K562 (cell line): ENCODE measurements at regions not wholly inside any gene's neighbourhood (a gene's known extent, or its start where the extent isn't known, plus 50 kb on each side); places are given as distances from the start of the nearest gene placed in this dataset.

ENCODE experiments used
- ATAC-seq: fragments of 200-7000 bp; cut with Tn5 transposase; 3 replicates; pipeline ENCODE4 v1.9.1; 2020; ENCODE audit warnings: moderate library complexity
- BruUV-seq: library from RNA; stranded (reverse); fragments of 400-500 nt; replicated peaks from 2 replicates; lab custom pipeline; 2021; lab: Mats Ljungman, UMichigan
- CTCF ChIA-PET: fragments of 300-600 bp; formaldehyde crosslinking; extraction: SDS; loops from one replicate; lab custom pipeline; 2021; ENCODE audit warnings: low intra/inter-chr PET ratio; lab: Yijun Ruan, JAX
- POLR2A ChIA-PET: fragments of 300-600, 350-650 bp; sonication (Branson Sonifier 250); formaldehyde crosslinking; extraction: SDS; loops from one replicate; lab custom pipeline; 2021; ENCODE audit warnings: antibody characterized with exemption, inconsistent platforms; lab: Yijun Ruan, JAX
- DNase-seq, 4 experiments: peaks; one replicate each; pipeline versions ENCODE4 v3.0.0 to v3.0.0-alpha.2; 2011 to 2018; ENCODE audit warnings: low spot score in 3 of 4, mixed read lengths in 3 of 4; ENCODE audit errors: extremely low read depth in 1 of 4
- FAIRE-seq: peaks from 2 replicates; lab custom pipeline; 2011; peaks lifted over from hg19 to GRCh38; lab: Jason Lieb, UNC
- H2AFZ ChIP-seq: 2 replicates; pipeline ENCODE4 v1.6.0; 2011; ENCODE audit warnings: low read depth, low read length, control low read depth, inconsistent platforms
- H3K27ac ChIP-seq: fragments of 200-600 bp; 3 replicates; pipeline ENCODE4 v1.8.0; 2011; ENCODE audit warnings: low read depth, mild to moderate bottlenecking, control low read depth, inconsistent platforms, low read length, moderate library complexity, mixed read lengths; ENCODE audit errors: extremely low read depth
- H3K27me3 ChIP-seq, 2 experiments: fragments of 300-600 bp in 1 of 2; 2 replicates in 1 of 2; 3 replicates in 1 of 2; pipeline versions ENCODE4 v1.6.0 to v1.8.0; 2011; ENCODE audit warnings: inconsistent platforms in 2 of 2, low read length in 2 of 2, mild to moderate bottlenecking in 1 of 2, mixed read lengths in 1 of 2, moderate library complexity in 1 of 2; ENCODE audit not compliant: control insufficient read depth in 2 of 2, insufficient read depth in 2 of 2
- H3K36me3 ChIP-seq: fragments of 300-600 bp; 3 replicates; pipeline ENCODE4 v1.8.0; 2011; ENCODE audit warnings: mild to moderate bottlenecking, low read length, inconsistent platforms; ENCODE audit not compliant: control insufficient read depth, insufficient read depth
- H3K4me1 ChIP-seq, 2 experiments: fragments of 200-600 bp in 1 of 2; replicated peaks in 1 of 2; 2 replicates in 1 of 2; 3 replicates in 1 of 2; pipeline versions ENCODE4 v1.5.1 to v1.8.0; 2011; ENCODE audit warnings: inconsistent platforms in 2 of 2, low read length in 2 of 2, mild to moderate bottlenecking in 1 of 2, mixed read lengths in 1 of 2, moderate library complexity in 1 of 2; ENCODE audit not compliant: control insufficient read depth in 2 of 2, insufficient read depth in 2 of 2
- H3K4me2 ChIP-seq: 2 replicates; pipeline ENCODE4 v1.6.1; 2011; ENCODE audit warnings: low read length, control low read depth, inconsistent platforms, mixed read lengths; ENCODE audit not compliant: insufficient read depth
- H3K4me3 ChIP-seq: fragments of 200-600 bp; sonication (generic), shearing (Covaris generic); 2 replicates; pipeline ENCODE4 v1.5.1; 2016; ENCODE audit warnings: control low read depth, inconsistent platforms
- H3K79me2 ChIP-seq: fragments of 200-600 bp; 3 replicates; pipeline ENCODE4 v1.8.0; 2011; ENCODE audit warnings: low read length, inconsistent platforms; ENCODE audit not compliant: control insufficient read depth, insufficient read depth
- H3K9ac ChIP-seq, 2 experiments: 2 replicates each; pipeline versions ENCODE4 v1.6.0 to v1.6.1; 2011; ENCODE audit warnings: low read depth in 2 of 2, low read length in 2 of 2, control low read depth in 1 of 2, inconsistent platforms in 1 of 2, mild to moderate bottlenecking in 1 of 2, mixed read lengths in 1 of 2; ENCODE audit not compliant: insufficient read depth in 1 of 2
- H3K9me1 ChIP-seq: one replicate; pipeline ENCODE4 v1.6.0; 2011; ENCODE audit warnings: inconsistent platforms, mild to moderate bottlenecking, low read length, moderate library complexity; ENCODE audit not compliant: control insufficient read depth, insufficient read depth
- H3K9me3 ChIP-seq: replicated peaks from 2 replicates; pipeline ENCODE4 v1.5.1; 2011; ENCODE audit warnings: low read depth, low read length, inconsistent platforms; ENCODE audit not compliant: control insufficient read depth, insufficient read depth
- H4K20me1 ChIP-seq: replicated peaks from 2 replicates; pipeline ENCODE4 v1.6.1; 2011; ENCODE audit warnings: low read length, inconsistent platforms, mixed read lengths; ENCODE audit not compliant: control insufficient read depth, insufficient read depth
- ATF2 ChIP-seq: sonication (generic); formaldehyde crosslinking; IDR thresholded peaks from 2 replicates; pipeline ENCODE4 v1.8.1; 2022; ENCODE audit warnings: missing genetic modification reagents
- CBFA2T3 ChIP-seq: fragments of 450-650 bp; IDR thresholded peaks from 2 replicates; pipeline ENCODE4 v1.6.1; 2017
- CEBPG ChIP-seq, 3 experiments: fragments of 200-800 bp in 1 of 3; sonication (Bioruptor generic) in 1 of 3; sonication (generic) in 1 of 3; formaldehyde crosslinking in 1 of 3; IDR thresholded peaks in 2 of 3; conservative IDR thresholded peaks in 1 of 3; 2 replicates each; pipeline versions ENCODE4 v1.6.1 to v1.8.0; 2016 to 2022; ENCODE audit warnings: missing compliant biosample characterization in 2 of 3, missing genetic modification characterization in 2 of 3, mild to moderate bottlenecking in 1 of 3, missing genetic modification reagents in 1 of 3
- HOXB6 ChIP-seq: fragments of 250-450 bp; sonication (Bioruptor Pico); IDR thresholded peaks from 2 replicates; pipeline ENCODE4 v1.5.1; 2022; ENCODE audit warnings: mild to moderate bottlenecking, borderline replicate concordance
- MAX ChIP-seq: sonication (generic); formaldehyde crosslinking; IDR thresholded peaks from 2 replicates; pipeline ENCODE4 v1.9.0; 2022; ENCODE audit warnings: mild to moderate bottlenecking, missing genetic modification reagents
- MTF1 ChIP-seq: fragments of 250-450 bp; sonication (Bioruptor Pico); IDR thresholded peaks from 2 replicates; pipeline ENCODE4 v1.9.0; 2021; ENCODE audit warnings: moderate library complexity, mild to moderate bottlenecking, inconsistent platforms, borderline replicate concordance
- NFIX ChIP-seq: fragments of 250-450 bp; sonication (Bioruptor Pico); IDR thresholded peaks from 2 replicates; pipeline ENCODE4 v1.4.0; 2020; ENCODE audit warnings: low read depth, mild to moderate bottlenecking, moderate library complexity
- TSC22D4 ChIP-seq: fragments of 450-650 bp; IDR thresholded peaks from 2 replicates; pipeline ENCODE4 v1.6.1; 2016; ENCODE audit warnings: missing genetic modification characterization, missing biosample characterization, control low read depth
- ZFP91 ChIP-seq: sonication (generic); formaldehyde crosslinking; IDR thresholded peaks from 2 replicates; pipeline ENCODE4 v1.8.0; 2022; ENCODE audit warnings: mild to moderate bottlenecking, missing genetic modification reagents
- ZNF551 ChIP-seq: fragments of 250-450 bp; sonication (Bioruptor Pico); IDR thresholded peaks from 2 replicates; pipeline ENCODE4 v1.5.0; 2021; ENCODE audit warnings: mild to moderate bottlenecking, moderate library complexity
- ZNF764 ChIP-seq: fragments of 250-450 bp; sonication (Bioruptor Pico); IDR thresholded peaks from 2 replicates; pipeline ENCODE4 v1.4.0; 2020; ENCODE audit warnings: low read depth, mild to moderate bottlenecking, moderate library complexity
- WGBS: fragments of 100-300 bp; shearing (Covaris generic); methylation state at CpG from one replicate; pipeline ENCODE4 v1.1.6; 2016; ENCODE audit warnings: low coverage, mixed read lengths; ENCODE audit not compliant: insufficient coverage; ENCODE audit errors: missing lambda C conversion rate; 5-methylcytosine and 5-hydroxymethylcytosine counted together
- in situ Hi-C: fragments of 300-500 bp; cut with MboI; formaldehyde crosslinking; loops from 4 replicates; pipeline ENCODE4 v1.15.0; 2018; ENCODE audit warnings: inconsistent platforms, mixed read lengths
- intact Hi-C: fragments of 100-400 bp; cut with micrococcal nuclease; formaldehyde crosslinking; loops from 2 replicates; pipeline ENCODE4 v1.14.2; 2022

GRCh38 chr4:59217910-59218631 lies 1982.1 kb upstream of the ADGRL3 start:
- 0% methylated on average over 5 of the region's 5 CpGs for WGBS
- FAIRE-seq: no peak
- no TSS peak for BruUV-seq

GRCh38 chr4:59222221-59222620 lies 1977.9 kb upstream of the ADGRL3 start:
- Histone ChIP-seq H3K4me2 (no peak overlapping the region), H3K9ac (no peak overlapping the region), H3K79me2 (no peaks in the 10 kb centered on the region), H4K20me1 (no peaks in the 10 kb centered on the region), H2AFZ (no peak overlapping the region), H3K27me3 (no peaks in the 10 kb centered on the region), H3K27ac (no peak overlapping the region), H3K9me1 (no peaks in the 10 kb centered on the region), H3K4me1 (no peaks in the 10 kb centered on the region), H3K36me3 (no peaks in the 10 kb centered on the region)
- no peak for FAIRE-seq
- no TSS peak for BruUV-seq
- intact Hi-C loops (no loop called here), in situ Hi-C loops (no loop called here)
- DNase-seq: no peak
- 0% methylated on average over 4 of the region's 4 CpGs for WGBS
- TF ChIP-seq ATF2 (CRISPR knock-in tag) (no peak), MAX (CRISPR knock-in tag) (no peak), HOXB6 (CRISPR knock-in tag) (no peak), ZNF764 (no peak), NFIX (CRISPR knock-in tag) (no peak), ZFP91 (CRISPR knock-in tag) (no peak), TSC22D4 (tag) (no peak), ZNF551 (CRISPR knock-in tag) (no peak), MTF1 (no peak)
- TF ChIP-seq, all 486 proteins: peak for 0
- POLR2A ChIA-PET: no interaction called here
- Histone ChIP-seq H3K4me3 (no peak overlapping the region), H3K9me3 (no peaks in the 10 kb centered on the region)
- no peak for ATAC-seq
- CTCF ChIA-PET: no interaction called here

More at GRCh38 chr4:59217910-59218631, 1982.1 kb upstream of the ADGRL3 start:
- no peak overlapping the region for H3K27ac ChIP-seq
- H3K79me2 ChIP-seq: no peaks in the 10 kb centered on the region
- TF ChIP-seq CBFA2T3 (no peak), CEBPG (CRISPR knock-in tag; IDR thresholded peaks at IDR 0.05) (no peak), CEBPG (tag; conservative IDR thresholded peaks at IDR 0.05 in 1 of 2, IDR thresholded peaks at IDR 0.05 in 1 of 2) (peak in 1 of 2 experiments; percentile 48; a peak in 2 of 4 replicates)
- H2AFZ ChIP-seq: no peak overlapping the region
- no peaks in the 10 kb centered on the region for H3K9me1 ChIP-seq
- no peak overlapping the region for H3K9ac ChIP-seq
- no peaks in the 10 kb centered on the region for H3K4me1 ChIP-seq
- ATAC-seq (no peak), DNase-seq (no peak)
- H3K36me3 ChIP-seq: no peaks in the 10 kb centered on the region
- intact Hi-C loops: no loop called here
- in situ Hi-C loops: no loop called here
- H3K27me3 ChIP-seq: no peaks in the 10 kb centered on the region
- POLR2A ChIA-PET: no interaction called here
- H3K4me3 ChIP-seq: no peak overlapping the region
- no peaks in the 10 kb centered on the region for H3K9me3 ChIP-seq
- CTCF ChIA-PET: no interaction called here
- no peaks in the 10 kb centered on the region for H4K20me1 ChIP-seq
- H3K4me2 ChIP-seq: no peak overlapping the region
